GM18499 (cell line): ENCODE measurements at regions not wholly inside any gene's neighbourhood (a gene's known extent, or its start where the extent isn't known, plus 50 kb on each side); places are given as distances from the start of the nearest gene placed in this dataset.
"Not testable (repeated sequence)": the region's sequence is repeated elsewhere in the genome, so short reads cannot be mapped to it uniquely, and the experiment has no call there.

Source experiments
- ATAC-seq: cut with Tn5 transposase; IDR thresholded peaks from one replicate; pipeline ENCODE4 v1.9.1; 2021; ENCODE audit warnings: moderate number of reproducible peaks; ENCODE audit not compliant: insufficient read depth, unreplicated experiment

DNA sequence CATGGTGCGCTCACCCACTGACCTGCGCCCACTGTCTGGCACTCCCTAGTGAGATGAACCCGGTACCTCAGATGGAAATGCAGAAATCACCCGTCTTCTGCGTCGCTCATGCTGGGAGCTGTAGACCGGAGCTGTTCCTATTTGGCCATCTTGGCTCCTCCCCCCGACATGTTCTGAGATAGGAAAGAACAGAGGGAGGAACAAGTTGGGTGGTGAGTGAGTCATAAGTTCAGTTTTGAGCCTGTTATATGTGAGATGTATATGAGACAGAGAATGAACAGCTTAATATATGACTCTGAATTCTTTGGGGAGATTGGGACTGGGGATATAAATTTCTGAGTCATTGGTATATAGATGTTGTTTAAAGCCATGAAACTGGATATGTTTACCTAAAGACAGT is 596.7 kb downstream of the TSN start:
- ATAC-seq: not testable (repeated sequence)

DNA sequence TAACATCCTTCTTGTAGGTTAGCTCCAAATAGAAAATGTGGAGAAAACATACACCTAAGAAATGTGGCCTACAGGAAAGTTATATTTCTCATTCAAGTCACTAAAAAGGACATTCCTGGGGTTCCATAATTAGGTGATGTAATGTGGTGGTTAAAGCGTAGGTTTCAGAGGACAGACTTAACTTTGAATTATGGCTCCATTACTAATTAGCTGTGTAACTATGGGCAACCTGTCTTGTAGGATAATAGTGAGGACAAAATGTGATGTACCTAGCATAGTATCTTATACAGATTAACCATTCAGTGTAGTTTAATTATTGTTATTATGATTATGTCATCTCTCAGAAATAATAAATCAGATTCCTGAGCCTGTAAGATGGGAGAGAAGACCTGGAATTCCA is 602.5 kb downstream of the TSN start:
- no peak for ATAC-seq

DNA sequence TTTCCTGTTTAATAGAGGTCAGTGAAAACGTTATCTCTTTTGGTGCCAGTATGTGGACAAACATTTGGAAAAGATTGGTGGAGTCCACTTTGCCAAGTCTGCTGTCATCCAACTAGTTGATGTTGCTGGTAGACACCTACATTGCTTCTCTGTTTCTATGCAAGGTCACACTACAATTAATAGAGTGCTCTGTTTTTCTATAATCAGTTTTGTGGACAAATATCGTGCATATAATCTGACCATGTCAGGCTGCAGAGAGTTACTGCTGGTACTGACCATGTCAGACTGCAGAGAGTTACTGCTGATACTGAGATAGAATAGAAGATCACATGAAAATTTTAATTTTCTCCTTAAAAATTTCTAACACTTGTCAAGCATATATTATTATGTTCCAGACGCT is 603.3 kb downstream of the TSN start:
- ATAC-seq: no peak

DNA sequence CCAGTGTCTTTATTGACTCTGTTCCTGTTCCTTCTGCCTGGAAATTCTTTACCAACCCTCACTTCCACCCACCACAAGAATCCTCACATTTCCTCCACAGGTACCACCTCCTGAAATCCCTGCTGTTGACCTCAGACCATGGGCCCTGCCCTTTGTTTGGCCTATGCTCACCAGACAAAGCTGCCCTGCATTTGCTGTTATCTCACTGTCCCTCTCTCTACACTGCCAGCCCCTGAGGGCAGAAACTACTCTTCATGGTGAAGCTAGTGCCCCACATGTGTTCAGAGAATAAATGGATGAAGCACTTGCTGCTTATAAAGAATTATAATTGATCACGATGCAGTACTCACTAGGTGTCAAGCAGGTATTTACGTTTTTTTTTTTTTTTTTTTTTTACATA is 608.4 kb downstream of the TSN start:
- no peak for ATAC-seq

DNA sequence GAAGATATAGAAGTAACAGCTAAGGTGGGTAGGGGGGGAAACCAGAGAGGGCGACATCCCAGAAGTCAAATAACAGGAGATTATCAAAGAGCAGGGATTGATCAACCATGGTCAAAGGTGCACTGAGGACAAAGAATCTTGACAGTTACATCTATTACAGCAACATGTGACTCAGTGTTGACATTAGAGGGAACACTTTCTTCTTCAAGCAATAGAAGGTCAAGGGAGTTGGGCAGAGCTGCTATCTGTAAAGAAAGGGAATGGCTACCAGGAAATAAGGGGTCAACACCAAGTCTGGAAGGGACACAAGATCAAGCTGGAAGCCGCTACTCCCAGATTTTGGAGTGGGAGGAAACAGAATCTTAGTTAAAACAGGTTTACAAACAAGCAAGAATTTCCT is 611.0 kb downstream of the TSN start:
- no peak for ATAC-seq

DNA sequence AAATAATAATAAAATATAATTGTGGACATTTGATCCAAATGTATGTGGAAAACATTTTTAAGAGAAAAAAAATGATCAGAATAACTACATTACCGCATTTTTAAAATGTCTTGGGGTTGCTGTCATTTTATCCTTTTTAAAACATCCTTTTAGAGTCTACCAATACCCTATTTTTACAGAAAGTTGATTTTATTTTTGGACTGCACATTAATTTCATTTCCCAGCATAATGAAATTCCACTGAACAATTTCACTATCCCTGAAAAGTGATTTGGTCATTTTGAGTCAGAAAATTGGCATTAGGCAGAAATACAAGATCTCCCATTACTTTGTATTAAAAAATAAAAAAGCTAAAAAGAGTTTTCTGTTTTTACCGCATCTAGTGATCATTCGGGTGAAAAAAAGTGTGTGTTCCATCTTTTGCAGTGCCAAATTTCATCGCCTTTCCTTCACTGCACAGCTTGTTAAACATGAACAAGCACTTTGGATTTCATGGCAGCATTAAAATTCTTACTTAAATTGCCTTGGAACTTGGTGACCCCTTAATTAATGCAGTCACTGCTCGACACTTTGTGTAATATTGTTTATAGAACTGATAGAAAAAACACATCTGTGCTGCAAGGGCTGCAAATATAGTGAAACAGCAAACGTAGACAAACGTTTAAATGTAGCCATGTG is 611.7 kb downstream of the TSN start:
- no peak for ATAC-seq

DNA sequence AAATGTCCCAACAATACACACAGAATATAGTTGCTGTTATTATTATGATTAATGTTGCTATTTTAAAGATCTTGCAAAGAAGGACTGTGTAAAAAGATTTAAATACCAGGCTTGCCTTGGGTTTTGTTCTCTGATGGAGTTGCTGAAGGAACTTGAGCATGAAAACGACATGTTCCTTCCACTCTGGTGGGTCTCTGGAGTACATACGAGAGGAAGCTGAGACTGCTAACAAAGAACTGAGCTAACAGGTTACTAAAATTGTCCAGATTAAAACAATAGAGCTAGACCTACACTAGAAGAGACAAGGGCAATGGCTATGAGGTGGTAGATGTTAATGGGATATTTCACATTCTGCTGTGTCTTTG is 612.2 kb downstream of the TSN start:
- no peak for ATAC-seq

DNA sequence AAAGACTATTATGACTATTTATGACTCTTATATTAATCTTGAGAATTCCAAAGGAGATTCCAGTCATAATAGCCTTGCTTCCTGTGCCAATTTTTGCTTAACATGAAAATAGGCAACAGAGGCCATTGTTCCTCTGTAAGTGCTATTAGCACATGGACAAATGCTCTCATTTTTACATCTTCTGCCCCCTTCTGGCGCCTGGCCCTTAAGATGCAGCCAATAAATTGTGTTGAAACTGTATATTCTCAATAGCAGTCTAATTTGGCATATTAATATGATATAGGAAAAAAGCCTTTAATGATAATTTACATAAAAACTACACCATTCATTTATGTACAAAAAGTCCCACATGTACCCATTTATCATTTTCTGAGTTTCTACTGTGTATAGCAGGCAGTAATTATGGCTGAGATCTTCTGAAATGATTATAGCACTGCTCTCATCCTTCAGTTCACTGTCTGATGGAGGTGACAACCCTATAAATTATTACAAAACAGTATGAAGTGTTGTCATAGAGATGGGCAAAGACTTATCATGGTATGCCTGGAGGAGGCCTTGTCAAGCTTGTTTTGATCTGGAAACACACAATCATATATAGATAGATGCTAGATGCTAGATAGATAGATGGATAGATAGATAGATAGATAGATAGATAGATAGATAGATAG is 613.3 kb downstream of the TSN start:
- ATAC-seq: no peak

DNA sequence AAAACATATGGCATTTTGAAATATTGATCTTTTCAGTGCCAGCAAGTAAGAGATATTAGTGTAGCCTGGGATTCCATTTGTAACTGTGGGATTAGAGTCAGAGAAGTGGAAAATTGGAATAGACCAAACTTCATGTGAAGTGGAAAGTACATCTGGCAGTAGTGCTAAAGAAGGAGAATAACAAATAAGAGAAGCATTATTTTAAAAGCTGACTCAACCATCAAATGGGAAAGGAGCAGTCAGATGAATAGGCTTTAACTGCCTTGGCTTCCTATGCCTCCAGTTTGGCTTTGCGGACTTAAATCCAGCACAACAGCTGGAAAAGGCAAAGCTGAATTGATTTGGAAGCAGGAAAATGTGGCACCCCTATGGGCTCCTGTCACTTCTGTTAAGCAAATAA is 623.1 kb downstream of the TSN start:
- no peak for ATAC-seq

DNA sequence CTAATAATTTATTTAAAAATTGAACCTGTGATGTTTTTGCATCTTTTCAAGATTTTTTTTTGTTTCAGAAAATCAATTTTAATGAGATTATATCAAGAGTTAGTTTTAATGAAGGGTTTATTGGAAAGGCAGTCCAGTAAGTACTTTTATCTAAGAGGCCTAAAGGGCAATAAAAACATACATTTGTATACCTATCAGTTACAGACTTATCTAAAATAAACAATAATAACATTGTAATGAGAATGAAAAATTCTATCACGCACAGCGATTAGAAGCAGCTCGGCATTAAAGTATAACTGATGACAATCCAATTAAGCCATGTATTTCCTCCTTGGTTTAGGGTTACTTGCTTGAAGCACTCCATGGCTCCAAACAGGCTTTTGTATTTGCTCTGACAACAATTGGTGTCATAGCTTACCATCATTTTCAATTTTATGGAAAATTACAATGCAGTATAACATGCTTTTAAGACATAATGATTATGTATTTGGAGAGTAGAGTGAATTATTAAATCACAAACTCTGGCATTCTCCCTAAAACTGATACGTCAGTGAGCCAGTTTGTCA is 629.4 kb downstream of the TSN start:
- ATAC-seq: no peak

DNA sequence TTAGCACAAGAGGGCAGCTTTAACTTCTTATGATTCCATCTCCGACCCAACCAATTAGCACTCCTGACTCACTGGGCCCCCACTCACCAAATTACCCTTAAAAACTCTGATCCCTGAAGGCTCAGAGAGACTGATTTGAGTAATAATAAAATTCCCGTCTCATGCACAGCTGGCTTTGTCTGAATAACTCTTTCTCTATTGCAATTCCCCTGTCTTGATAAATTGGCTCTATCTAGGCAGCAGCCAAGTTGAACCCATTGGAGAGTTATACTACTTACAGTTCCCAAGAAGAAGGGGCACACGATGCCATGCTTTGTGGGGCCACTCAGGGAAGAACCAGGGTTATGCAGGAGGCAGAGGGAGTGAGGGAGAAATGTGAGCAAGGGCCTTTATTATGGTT is 632.8 kb downstream of the TSN start:
- ATAC-seq: no peak

DNA sequence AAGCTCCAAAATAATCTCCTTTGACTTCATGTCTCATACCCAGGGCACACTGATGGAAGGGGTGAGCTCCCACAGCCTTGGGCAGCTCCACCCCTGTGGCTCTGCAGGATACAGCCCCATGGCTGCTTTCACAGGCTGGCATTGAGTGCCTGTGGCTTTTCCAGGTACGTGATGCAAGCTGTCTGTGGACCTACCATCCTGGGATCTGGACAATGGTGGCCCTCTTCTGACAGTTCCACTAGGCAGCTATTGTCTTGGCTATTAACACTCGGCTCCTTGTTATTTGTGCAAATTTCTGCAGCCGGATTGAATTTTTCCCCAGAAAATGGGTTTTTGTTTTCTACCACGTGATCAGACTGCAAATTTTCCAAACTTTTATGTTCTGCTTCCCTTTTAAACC is 634.2 kb downstream of the TSN start:
- no peak for ATAC-seq

DNA sequence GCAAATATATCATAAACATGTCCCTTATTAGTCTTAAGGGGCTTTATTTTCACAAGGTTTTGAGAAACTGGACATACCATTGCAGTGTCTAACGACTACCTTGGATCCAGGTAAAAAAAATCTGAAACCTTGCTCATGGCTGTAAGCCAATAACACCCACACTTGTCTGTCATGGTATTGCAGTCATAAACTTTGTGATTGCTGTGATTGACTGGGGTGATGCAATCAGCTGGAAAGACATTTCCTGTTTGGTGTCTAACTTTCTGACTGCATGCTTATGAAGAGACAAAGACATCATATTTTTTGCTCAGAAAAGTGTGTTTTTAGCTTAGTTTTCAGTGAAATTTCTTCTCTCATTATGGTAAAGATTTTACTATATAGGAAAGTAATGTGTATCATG is 635.0 kb downstream of the TSN start:
- ATAC-seq: no peak

DNA sequence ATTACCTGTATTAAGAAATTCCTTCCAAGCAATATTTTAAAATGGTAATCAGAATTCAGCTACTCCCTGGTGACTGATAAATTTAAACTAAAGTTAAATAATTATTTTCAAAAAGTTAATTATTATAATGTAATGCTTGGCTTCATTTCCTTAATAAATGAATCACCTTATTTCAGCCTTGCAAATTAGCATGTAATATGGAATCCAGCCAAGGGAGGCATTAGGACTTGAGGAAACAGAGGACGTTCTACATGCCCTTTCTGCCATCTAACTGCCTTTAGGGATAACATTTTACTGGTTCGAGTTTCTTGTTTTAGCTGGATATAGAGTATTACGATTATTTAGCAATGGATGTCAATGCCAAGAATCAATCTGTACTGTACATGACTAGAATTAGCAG is 636.3 kb downstream of the TSN start:
- ATAC-seq: no peak

DNA sequence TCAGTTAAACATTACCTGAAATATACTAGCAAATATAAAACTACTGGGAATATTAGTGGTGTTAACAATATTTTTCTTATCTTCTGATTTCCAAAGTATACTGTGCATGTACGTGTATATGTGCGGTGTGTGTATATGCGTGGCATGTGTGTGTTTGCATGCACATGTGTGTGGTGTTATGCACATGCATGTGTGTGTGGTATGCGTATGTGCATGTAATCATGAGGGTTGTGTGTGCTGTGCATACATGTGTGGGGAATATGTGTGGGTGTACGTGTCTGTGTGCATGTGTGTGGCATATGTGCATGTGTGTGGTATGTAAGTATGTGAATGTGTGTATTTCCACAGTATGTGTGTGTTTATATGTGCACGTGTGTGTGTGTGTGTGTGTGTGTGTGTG is 640.2 kb downstream of the TSN start:
- no peak for ATAC-seq

DNA sequence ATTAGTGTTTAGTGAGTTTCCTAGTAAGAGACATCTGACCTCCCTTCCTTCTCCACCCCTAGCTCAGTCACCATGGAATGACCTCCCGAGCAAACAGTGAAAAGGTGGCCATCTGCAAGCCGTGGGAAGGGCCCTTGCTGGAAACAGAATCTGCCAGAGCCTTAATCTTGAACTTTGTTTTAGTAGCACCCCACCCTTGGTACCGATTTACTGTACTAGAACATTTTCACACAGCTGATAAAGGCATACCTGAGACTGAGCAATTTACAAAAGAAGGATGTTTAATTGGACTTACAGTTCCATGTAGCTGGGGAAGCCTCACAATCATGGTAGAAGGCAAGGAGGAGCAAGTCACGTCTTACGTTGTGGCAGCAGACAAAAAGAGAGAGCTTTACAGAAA is 655.8 kb downstream of the TSN start:
- no peak for ATAC-seq

DNA sequence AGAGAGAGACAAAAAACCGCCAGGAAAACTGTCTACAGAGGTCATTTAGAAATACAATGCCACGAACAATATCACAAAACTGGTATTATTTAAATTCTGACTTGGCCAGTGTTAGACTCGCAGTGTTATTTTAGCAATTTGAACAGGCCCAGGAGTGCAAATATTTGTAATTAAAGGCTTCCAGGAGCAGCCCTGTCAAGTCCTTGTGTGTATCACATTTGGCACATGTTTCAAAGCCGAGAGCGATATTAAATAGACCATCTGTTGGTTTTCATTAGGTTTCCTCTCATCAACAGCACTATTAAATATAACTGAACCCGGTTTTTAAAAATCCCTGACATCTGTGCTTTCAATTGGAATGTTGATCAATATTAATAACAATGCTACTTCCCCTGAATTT is 656.9 kb downstream of the TSN start:
- ATAC-seq: no peak

DNA sequence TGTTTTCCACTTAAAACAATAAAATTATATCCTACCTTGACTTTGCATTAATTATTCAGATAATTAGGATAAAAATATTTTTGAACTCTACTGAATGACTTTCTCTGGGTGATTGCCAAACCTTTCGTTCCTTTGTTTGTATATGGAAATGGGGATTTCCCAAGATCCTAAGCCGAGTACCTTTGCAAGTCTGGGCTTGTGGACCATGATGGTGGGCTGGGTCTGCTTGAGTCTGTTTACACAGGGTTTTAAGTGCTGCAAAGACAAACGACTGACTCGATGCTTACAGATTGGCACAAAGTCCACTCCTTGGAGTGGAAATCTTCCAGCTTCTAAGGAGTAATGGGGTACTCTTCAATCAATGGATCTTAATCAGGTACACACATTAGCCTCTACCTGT is 659.5 kb downstream of the TSN start:
- no peak for ATAC-seq

DNA sequence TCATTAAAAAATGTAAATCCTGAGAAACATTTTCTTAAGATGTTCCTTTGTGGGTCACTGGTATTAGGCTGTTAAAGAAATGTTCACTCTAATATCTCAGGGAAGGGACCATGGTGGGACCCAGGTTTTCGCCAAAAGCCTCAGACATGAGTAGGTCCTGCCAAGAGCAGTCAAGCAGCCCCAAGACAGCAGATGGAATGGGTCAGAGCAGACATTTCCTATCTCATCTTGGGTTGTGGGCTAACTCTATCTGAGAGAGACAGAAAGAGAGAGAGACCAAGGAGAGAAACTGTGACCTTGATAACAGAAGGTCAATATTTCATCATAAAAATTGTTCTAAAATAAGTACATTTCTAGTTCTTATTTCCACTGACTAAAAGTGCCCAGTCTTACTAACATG is 661.7 kb downstream of the TSN start:
- no peak for ATAC-seq

DNA sequence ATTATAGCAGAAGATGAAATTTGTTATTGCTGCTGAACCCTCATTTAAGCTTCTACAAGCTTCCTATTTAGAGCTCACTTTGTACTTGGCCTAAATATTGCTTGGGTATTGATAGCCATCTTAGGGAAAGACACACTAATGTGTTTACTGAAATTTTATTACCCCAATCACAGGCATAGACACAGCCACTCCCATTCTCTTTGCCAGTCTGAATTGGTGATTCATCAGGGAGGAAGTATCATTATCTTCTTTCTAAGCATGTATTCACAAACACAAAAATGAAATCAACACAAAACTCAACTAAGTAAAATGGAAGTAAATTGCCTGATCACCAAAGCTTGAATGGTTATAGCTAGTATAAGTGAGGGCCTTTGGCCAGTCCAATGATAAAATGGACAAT is 666.3 kb downstream of the TSN start:
- ATAC-seq: no peak

DNA sequence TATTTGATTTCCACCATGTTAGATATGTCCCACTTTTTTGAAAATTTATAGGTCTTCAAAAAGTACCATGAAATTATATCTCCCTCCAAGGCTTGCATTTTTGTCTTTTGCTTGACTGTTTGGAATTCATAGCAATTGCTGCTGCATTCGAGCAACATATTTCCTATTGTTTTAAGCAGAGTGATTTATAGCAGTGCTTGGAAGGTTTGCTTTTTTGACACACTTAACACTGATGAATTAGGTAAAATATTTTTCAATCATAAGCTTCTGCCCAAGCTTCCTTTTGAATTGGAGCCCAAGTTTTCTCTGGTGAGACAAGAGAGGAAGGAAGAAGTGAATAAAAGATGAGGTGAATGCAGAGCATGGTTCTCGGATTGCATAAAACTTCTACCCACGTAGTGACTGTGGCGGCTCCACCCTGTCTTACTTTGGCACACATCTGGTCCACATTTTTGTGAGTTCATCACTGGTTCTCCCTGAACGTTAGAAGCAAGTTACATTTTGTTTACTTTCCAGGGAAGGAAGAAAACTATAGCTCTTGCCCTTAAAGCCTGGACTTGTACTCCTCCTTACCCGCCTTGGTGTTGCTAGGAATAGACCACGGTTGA is 667.0 kb downstream of the TSN start:
- no peak for ATAC-seq

DNA sequence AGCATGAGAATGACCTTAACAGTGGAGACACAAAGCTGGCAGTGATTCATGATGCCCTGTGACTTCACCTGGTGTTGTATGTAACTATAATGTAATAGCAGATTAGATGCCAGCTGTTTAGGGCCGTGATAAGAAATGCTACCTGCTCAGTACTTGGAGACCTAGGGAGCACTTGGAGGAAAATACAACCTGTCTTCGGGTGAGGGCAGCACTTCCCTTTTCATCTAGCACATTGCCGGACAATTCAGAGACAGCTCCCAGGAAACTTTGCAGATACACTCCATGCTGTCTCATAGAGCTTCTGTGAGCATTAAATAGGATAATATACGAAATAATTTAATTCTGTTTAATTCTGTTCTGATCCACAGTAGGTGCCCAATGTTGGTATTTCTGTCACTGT is 668.5 kb downstream of the TSN start:
- no peak for ATAC-seq
